Choroid plexus epithelial cell (primary cell): ENCODE measurements at regions not wholly inside any gene's neighbourhood (a gene's known extent, or its start where the extent isn't known, plus 50 kb on each side); places are given as distances from the start of the nearest gene placed in this dataset.

Source experiments
- DNase-seq: peaks from one replicate; pipeline ENCODE4 v3.0.0-alpha.2; 2010; ENCODE audit warnings: low read depth
- H3K4me3 ChIP-seq: 2 replicates; pipeline ENCODE4 v1.5.1; 2011; ENCODE audit warnings: low read depth, mild to moderate bottlenecking, control low read depth, low read length, moderate library complexity
- TF ChIP-seq, protein P1 (sequence below): conservative IDR thresholded peaks from 2 replicates; pipeline ENCODE4 v1.5.1; 2011; ENCODE audit warnings: low read depth, mild to moderate bottlenecking, control low read depth, inconsistent platforms, low read length, moderate library complexity

DNA sequence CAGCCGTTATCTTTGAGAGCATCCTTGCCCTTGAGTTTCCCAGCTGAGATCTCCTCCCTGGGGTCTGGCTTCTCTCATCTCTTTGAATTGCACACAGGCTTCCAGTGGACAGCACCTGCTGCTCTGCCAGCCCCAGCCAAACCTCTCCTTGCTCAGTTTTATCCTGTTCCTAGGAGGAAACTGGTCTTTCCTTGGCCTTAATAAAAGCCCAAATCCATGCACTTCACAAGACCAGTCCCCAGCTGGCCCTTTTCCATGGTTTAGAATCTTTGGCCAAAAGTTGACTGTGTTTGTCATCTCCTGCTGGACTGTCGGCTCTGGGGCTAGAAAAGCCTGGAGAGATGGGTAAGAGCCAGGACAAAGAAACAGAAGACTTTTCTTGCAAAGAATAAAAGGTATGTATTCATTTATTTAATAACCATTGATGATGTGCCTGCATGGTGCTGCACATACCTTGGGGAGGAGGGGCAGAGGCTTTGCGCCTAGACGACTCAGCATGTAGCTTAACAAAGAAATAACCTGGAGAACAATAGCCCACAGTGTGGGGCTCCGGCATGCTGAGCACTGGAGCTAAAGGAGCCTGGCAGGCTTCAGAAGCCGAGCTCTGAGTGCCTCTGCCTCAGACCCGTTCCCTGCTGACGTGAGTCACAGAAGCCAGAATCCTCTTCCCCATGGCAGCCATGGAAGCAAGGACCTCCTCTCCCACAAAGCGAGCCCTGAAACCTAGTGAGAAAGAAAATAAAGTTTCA is 319.3 kb upstream of the B3GAT1 start:
- H3K4me3 ChIP-seq = no peak overlapping the region
- DNase-seq = no peak
- TF ChIP-seq, protein P1, sequence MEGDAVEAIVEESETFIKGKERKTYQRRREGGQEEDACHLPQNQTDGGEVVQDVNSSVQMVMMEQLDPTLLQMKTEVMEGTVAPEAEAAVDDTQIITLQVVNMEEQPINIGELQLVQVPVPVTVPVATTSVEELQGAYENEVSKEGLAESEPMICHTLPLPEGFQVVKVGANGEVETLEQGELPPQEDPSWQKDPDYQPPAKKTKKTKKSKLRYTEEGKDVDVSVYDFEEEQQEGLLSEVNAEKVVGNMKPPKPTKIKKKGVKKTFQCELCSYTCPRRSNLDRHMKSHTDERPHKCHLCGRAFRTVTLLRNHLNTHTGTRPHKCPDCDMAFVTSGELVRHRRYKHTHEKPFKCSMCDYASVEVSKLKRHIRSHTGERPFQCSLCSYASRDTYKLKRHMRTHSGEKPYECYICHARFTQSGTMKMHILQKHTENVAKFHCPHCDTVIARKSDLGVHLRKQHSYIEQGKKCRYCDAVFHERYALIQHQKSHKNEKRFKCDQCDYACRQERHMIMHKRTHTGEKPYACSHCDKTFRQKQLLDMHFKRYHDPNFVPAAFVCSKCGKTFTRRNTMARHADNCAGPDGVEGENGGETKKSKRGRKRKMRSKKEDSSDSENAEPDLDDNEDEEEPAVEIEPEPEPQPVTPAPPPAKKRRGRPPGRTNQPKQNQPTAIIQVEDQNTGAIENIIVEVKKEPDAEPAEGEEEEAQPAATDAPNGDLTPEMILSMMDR = no peak

DNA sequence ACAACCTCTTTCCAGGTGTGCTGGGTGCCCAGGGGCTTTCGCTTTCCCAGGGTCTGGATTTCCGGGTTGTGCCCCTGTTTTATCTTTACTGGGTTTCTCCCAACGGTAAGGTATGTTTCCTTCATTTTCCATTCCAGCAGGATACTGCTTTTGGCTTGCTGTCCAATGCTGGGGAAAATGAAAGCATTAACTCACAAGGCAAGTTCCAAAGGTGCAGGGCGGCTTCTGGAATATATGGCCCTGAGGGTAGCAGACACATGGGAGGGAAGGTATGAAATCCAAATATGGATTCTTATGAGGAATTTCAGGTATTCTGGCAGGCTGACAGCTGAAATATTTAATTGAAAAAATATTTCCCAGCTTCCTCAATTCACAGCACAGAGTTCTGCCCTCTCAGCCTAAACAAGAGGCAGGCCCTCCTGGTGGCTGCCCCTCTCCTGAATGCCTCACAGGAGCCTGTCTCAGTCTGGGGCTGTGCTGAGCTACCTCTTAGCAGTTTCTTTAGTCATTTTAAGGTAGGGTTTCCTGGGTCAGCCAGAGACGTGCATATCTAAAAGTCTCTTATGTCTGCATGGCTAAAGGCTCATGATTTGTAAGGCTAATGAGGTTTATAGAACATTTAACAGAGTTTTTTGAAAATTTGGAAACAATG is 318.6 kb upstream of the B3GAT1 start:
- TF ChIP-seq, protein P1 = no peak
- H3K4me3 ChIP-seq = no peak overlapping the region
- no peak for DNase-seq

DNA sequence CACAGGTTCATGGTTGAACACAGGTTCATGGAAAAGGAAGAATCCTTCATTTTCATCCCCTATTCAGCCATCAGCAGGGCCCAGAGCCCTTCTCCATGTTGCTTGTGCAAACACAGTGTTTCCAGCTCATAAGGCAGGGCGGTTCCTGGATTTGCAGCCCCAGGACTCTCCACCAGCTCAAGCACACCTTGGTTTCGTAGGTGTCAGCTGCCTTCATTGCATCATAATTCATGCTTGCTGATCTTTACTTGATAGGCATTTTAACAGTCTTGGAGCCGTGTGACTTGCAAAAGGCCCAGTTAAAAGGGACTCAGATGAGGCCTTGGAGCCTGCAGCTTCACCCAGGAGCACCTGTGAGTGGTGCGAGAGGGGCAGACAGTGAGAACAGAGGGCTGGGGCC is 318.1 kb upstream of the B3GAT1 start:
- H3K4me3 ChIP-seq = no peak overlapping the region
- no peak for DNase-seq
- TF ChIP-seq, protein P1 = no peak

DNA sequence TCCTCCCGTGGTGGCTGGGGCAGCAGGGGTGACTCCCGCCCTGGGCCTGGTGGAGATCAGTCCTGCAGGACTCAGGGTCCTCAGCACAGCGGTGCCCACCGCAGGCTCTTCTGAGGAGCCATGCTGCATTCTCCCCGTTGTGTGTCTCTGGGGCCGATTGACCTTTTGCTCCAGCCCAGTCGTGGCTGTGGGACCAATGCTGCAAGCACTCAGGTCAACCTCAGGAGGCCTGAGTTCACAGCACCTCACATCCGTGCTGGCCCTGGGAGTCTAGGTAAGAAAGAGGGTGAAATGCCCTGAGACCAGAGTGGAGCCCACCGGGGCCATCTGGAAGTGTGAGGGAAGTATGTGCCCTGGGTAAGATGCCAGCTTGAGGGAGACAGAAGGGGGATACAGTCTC is 316.1 kb upstream of the B3GAT1 start:
- H3K4me3 ChIP-seq = no peak overlapping the region
- TF ChIP-seq, protein P1 = no peak
- DNase-seq = no peak

DNA sequence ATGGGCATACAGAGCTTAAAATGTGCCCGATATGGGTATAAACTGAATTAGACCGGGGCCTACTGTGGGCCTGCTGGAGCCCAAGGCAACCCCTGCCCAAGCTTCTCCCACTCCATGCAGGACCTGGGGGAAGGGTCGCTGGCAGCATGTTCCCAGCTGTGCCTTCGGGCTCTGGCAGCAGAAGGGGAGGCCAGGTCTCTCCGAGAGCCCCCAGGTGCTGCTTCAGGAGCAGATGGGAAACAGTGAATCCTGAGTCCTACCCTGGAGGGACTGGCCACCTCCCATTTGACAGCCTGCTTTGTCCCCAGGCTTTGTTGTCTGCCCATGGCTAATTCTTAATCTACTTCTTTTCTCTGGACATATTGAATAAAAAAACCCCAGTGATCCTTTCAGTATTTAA is 315.6 kb upstream of the B3GAT1 start:
- TF ChIP-seq, protein P1 = no peak
- H3K4me3 ChIP-seq = no peak overlapping the region
- DNase-seq = no peak

DNA sequence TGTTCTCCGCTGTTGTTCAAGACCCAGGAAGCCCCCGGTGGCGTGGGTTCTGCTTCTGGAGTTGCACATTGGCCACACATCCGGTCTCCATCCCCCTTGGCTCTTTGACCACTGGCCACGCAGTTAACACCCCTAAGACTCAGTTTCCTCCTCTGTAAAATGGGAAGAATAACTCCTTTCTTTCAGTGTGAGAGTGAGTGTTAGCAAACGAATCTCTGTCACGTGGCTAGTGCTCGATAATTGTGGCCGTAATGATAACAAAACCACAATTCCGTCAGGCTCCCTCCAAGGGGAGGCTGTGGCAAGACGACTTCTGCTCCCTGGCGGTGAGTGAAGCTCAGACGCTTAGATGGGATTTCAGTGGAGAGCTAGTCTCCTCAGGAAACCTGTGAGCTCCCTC is 315.2 kb upstream of the B3GAT1 start:
- no peak for DNase-seq
- TF ChIP-seq, protein P1 = no peak
- no peak overlapping the region for H3K4me3 ChIP-seq
